HG03135 (cell line): ENCODE measurements at regions not wholly inside any gene's neighbourhood (a gene's known extent, or its start where the extent isn't known, plus 50 kb on each side); places are given as distances from the start of the nearest gene placed in this dataset.
A peak's percentile ranks its signal among the peaks of the same experiment; 100 is the strongest.

ENCODE experiments used
- ATAC-seq: cut with Tn5 transposase; IDR thresholded peaks from one replicate; pipeline ENCODE4 v1.9.1; 2021; ENCODE audit warnings: mild to moderate bottlenecking, moderate library complexity; ENCODE audit not compliant: unreplicated experiment

GRCh38 chr6:100182313-100182712 lies 188.3 kb upstream of the MCHR2 start:
- no peak for ATAC-seq

GRCh38 chr6:100181309-100181708 lies 187.3 kb upstream of the MCHR2 start:
- no peak for ATAC-seq

GRCh38 chr6:100179576-100179975 lies 185.6 kb upstream of the MCHR2 start:
- no peak for ATAC-seq

DNA sequence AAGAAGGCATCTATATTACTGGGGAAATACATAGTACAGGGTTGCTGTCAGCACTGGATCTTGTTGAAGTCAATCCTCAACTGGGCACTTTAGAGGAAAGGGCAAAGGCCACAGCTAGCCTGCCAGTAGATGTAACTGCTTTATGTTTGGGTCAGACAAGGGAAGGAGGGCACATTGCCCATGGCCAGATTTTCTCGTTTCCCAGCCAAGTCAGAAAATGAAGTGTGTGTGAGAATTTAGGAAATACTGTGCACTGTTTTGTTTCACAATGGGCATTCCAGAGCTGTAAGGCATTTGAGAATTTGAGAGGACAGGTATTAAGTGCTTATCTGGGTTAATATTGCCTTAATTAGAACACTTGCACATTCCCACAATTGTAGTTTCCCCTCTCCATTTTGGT lies 183.9 kb upstream of the MCHR2 start:
- no peak for ATAC-seq

DNA sequence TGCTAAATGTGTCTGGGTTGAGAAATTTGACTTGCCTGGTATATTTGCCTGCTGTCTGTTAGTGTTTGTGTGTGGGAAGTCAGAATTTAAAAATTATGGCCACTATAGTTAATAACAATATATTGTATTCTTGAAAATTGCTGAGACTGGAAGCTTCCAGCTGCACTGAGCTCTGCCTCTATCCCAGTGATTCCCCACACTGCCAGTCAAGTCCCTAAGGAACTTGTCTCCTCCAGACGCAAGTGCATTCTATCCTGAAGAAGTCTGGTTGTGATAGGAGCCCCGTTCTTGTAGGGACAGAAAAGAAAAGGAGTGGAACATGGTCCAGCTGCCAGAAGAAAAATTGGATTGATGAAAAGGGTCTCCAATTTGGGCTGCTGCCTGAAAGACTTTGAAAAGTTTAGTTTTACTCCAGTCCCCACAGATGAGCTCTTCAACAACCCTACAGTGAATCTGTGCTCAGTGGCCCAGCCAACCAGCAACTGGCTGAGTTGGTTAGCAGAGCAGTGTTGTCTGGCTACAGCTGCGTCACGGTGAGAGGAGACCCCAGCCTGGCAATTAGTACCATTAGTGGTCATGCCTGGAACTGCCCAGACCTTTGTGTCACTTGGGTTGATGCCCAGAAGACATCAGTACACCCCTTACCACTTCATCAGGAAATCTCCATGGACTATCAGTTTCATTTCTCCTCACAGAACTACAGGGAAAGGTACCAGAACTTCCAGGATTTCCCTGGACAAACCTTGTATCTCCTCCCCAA lies 183.1 kb upstream of the MCHR2 start:
- ATAC-seq = no peak

DNA sequence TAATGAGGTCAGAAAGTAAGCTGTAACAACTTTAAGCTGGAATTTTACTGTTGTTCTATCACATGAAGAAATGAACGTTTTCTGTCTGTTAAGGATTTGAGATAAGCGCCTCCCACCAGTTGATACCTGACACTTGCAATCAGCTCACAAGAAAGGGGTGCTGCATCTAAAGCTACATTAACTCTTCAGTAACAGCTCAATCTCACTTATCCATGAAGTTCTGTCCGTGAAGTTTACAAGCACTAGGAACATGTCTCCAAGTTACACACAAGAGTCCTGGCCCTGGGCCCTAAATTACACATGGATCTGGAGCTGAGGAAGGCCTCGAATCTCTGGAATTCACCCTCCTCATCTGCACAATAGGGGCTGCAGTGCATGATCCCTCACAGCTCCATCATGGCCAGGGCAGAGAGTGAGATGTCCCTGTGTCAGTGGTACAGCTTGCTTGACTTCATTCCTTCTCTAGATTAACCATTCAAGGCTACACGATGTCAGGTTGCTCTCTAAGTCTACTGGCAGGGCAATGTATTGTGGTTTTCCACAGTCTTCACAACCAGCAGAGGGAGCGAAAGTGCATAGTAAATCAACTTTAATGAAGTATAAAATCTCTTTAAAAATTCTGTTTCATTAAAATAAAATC lies 182.4 kb upstream of the MCHR2 start:
- no peak for ATAC-seq

- ATAC-seq = no peak
These were observed 181.8 kb upstream of the MCHR2 start for GRCh38 chr6:100175814-100176310.

- no peak for ATAC-seq
These were observed 179.2 kb upstream of the MCHR2 start for GRCh38 chr6:100173211-100173610.

DNA sequence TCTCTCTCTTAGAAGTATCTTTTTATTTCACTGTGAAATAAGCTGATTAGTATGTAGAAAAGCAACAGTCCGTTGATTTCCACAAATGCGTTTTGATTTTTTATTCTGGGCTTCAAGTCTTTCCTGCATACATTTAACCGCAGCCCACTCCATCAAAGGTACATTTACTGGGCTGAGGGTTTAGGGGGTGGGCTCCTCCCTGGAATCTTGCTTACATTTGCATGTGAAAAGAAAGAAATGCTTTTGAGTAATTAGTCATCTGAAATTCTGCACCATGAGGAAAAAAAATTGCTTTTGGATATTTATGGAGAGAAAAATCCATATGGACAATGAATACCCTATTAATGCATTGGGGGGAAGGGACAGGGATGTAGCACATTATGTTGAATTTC lies 178.3 kb upstream of the MCHR2 start:
- ATAC-seq = no peak

DNA sequence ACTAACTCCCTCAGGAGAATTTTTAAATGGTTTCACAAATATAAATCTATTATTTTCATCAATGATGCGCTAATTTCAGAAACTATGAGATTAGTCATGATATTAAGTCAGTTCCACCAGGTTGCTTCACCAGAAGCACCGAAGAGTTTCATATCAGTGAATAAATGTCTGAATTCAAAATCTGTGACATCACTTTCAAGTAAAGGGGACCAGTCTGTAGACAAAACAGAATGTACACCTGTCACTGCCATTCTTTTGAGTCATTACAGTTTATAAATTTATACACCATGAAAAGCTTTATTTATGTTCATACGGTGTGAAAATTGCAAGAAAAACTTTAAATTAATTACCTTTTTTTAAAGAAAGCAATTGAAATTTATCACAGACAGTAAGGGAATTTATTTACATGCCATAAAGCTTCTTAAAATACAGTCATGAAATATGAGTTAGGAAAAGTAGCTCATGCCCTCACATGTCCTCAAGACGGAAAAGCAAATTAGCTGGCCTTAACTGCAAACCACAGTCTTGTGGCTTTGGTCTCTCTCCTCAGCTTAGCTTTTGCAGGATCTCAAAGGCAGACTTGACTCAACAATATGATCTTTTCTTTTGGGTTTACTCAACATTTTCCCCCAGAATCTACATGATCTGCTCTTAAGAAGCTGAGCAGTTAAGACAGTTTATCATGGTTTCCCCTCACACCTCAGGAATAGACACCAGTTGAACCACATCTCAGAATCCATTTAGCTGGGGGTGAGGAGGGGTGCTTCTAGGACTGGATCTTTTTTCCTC lies 177.7 kb upstream of the MCHR2 start:
- ATAC-seq = peak; percentile 50

- ATAC-seq = no peak
These were observed 174.1 kb upstream of the MCHR2 start for GRCh38 chr6:100168148-100168547.

DNA sequence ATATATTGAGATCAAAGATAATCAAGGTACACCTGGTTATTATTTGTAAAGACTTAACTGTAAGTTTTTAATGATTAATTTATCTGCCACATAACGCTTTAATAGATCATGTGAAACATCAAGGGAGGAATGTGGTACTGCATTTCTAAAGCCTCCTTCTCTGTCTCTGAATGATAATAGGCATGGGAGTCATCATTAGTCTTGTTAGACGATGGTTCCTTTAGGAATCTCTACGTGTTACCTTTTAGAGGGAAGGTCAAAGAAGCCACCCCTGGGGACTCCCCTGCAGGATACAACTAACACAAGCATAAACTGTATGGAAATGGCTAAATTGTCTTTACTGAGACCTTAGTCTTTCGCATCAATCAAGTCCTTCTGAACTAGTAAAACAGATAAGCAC lies 173.6 kb upstream of the MCHR2 start:
- ATAC-seq = no peak

DNA sequence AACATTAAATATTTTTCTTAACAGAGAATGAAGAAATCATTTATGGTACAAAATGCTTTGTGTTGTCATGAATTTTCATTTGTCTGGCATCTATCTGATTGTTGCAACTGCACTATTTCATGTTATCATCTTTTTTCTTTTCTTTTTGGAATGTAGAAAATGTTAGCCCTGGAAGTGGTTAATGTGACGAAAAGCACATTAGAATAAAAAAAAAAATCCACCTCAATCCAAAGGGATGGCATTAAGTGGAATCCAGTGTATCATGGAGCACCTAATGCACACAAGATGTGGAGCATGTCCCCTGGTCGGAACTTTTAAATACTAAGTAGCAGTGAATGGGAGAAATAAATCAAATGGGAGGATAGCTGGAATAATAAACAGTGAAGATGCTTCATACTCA lies 172.9 kb upstream of the MCHR2 start:
- no peak for ATAC-seq

DNA sequence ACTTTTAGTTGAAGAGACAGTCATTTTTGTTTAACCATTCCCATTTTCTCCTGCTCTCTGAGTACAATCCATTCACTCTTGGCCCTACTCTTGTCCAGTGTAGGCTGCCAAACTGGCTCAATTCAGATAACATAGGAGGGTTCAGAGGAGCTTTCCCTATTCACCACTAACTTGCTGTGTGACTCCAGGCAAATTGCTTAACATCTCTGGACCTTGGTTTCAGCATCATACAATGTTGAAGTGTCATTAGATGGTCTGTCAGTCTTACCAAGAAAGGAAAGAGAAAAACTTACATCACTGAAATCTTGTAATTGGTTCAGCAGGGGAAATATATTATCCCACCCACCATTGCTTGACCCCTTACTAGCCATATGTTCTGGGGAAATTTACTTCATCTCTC lies 171.4 kb upstream of the MCHR2 start:
- ATAC-seq = no peak

- ATAC-seq = no peak
These were observed 169.0 kb upstream of the MCHR2 start for GRCh38 chr6:100163035-100163434.

- ATAC-seq = no peak
These were observed 167.9 kb upstream of the MCHR2 start for GRCh38 chr6:100161782-100162365.

DNA sequence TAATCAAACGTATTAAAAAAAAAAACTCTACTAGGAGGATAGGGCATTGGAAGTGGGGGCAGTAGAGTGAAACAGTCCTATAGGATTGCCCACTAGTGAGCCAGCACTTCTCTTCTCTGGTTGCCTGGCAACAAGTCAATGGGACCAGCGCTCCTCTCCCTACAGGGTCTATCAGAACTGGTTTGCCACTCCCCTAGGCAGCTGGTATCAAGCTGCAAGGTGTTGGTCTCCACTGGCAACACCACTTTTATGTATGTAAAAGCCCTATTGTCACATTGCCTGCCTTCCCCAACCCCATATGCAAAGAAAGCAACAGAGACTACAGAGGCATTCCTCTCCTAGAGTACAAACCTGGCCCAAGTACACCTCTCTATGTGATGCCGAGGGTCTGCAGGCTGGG lies 166.9 kb upstream of the MCHR2 start:
- no peak for ATAC-seq

DNA sequence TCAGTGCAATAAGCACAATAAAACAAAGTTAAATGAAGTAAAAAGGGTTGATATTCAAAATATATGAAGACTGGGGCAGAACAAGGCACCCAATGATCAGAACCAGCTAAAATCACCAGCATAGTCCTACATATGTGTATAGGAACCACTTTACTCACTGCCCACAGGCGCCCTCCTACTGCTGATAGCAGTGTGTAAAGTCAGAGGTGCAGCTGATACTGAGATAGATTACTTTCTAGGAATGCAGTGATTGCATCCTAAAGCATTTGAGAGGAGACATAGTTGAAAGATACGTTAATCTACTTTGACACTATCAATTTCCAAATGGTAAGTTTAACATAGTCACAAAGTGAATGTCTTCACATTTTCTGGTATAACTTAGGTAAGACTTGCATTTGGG lies 161.1 kb upstream of the MCHR2 start:
- ATAC-seq = no peak

DNA sequence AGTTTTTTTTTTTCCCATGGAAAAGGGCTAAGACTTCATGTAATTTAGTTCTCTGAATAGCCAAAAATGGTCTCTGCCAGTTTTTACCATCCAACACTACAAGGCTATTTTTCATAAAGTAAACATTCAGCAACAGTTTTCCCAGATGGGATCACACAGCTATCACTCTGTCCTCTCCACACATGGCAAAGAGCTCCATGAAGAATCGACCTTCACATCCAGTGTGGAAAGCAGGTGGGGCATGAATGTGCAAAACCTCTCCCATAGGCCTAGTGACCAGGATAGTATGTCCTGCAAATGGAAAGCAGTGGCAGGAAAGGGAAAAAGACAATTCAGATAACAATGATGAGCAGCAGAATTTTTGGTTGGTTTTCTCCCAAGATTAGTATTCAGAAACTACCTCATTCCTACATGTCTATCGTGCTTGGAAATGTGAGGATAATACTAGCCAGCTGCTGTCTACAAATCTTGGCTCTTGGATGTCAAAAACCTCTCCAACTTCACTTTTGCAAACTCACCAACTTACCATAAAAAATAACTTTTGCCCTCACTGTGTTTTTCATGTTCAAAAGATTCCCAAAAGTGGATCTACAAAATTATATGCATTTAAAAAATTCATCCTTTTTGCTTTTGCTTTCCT lies 159.7 kb upstream of the MCHR2 start:
- no peak for ATAC-seq

- ATAC-seq = no peak
These were observed 158.2 kb upstream of the MCHR2 start for GRCh38 chr6:100152201-100152600.

GRCh38 chr6:100144991-100145390 lies 151.0 kb upstream of the MCHR2 start:
- ATAC-seq = no peak
